ENCODE measurements at regions not wholly inside any gene's neighbourhood (a gene's known extent, or its start where the extent isn't known, plus 50 kb on each side); places are given as distances from the start of the nearest gene placed in this dataset.

DNA sequence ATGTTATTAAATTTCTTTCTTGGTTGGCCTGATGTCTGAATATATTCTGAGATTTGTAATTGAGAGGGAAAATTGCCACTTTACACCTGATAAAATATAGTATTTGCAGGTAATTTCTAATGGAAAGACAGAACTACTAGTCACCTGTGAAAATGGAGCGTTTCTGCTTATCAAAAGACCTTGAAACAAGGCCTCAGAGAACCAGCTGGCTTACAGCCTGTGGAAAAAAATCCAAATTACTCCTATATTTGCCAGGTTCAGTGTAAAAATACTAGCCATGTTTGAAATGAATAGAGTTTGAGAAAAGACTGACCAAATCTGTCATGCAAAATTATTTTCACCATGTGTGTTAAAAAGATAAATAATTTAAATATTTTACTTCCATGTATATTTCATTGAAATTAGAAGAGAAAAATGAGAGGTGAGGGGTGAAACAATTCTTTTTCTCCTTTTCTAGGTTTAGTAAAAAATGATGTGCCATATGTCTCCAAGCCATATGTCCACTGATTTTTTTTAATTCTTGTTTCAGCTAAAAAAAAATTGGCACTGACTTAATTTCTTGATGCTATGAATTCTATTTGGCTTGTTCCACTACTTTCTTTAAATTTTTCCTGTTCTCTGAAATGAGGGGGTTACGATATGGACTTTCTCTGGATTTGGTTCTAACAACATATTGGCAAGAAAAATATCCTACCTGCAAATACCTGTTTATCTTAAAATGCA lies 464.9 kb downstream of the GRXCR1 start:
- no peak for TF ChIP-seq EP300 (IDR thresholded peaks at IDR 0.05)
- TF ChIP-seq, protein P1, sequence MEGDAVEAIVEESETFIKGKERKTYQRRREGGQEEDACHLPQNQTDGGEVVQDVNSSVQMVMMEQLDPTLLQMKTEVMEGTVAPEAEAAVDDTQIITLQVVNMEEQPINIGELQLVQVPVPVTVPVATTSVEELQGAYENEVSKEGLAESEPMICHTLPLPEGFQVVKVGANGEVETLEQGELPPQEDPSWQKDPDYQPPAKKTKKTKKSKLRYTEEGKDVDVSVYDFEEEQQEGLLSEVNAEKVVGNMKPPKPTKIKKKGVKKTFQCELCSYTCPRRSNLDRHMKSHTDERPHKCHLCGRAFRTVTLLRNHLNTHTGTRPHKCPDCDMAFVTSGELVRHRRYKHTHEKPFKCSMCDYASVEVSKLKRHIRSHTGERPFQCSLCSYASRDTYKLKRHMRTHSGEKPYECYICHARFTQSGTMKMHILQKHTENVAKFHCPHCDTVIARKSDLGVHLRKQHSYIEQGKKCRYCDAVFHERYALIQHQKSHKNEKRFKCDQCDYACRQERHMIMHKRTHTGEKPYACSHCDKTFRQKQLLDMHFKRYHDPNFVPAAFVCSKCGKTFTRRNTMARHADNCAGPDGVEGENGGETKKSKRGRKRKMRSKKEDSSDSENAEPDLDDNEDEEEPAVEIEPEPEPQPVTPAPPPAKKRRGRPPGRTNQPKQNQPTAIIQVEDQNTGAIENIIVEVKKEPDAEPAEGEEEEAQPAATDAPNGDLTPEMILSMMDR (IDR thresholded peaks at IDR 0.05), result no peak
- no peak for TF ChIP-seq POLR2AphosphoS5 (IDR thresholded peaks at IDR 0.05)
- no peak for TF ChIP-seq POLR2A (IDR thresholded peaks at IDR 0.05)
- ATAC-seq (ENCODE audit: low FRiP score in 2 of 2) (no peak), DNase-seq (no peak)
- Histone ChIP-seq H3K4me1 (no peaks in the 10 kb centered on the region), H3K27ac (no peak overlapping the region), H3K36me3 (no peaks in the 10 kb centered on the region), H3K9me3 (no peaks in the 10 kb centered on the region), H3K27me3 (no peaks in the 10 kb centered on the region), H3K4me3 (no peak overlapping the region)
- WGBS, 2 donors, result 82 to 83% methylated on average over 2 of the region's 2 CpGs

DNA sequence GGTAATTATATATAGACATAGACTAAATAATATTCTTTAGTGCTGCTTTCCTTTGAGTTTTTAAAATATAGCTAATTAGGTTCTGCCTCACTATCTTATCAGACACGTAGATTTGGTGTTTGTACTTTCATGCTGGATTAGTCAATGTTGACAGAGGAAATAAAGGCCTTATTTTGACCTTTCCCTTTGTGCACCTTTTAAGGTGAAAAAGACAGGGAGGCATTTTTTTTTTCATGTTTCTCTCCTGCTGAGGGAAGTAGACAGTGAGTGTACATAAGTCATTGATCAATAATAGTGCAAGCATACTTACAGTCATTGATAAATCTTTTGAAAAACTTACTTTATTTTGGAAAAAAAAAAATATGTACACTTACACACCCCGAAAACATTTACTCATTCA lies 467.8 kb downstream of the GRXCR1 start:
- ATAC-seq (ENCODE audit: low FRiP score in 2 of 2), result no peak
- Histone ChIP-seq H3K4me3 (no peak overlapping the region), H3K36me3 (no peaks in the 10 kb centered on the region), H3K4me1 (no peaks in the 10 kb centered on the region), H3K27ac (no peak overlapping the region), H3K9me3 (no peaks in the 10 kb centered on the region), H3K27me3 (no peaks in the 10 kb centered on the region)
- 53 to 54% methylated on average over 2 of the region's 2 CpGs for WGBS, 2 donors
- TF ChIP-seq POLR2AphosphoS5 (IDR thresholded peaks at IDR 0.05), result no peak
- TF ChIP-seq EP300 (IDR thresholded peaks at IDR 0.05), result no peak
- TF ChIP-seq, protein P1 (IDR thresholded peaks at IDR 0.05), result no peak
- TF ChIP-seq POLR2A (IDR thresholded peaks at IDR 0.05), result no peak
- DNase-seq, result no peak

DNA sequence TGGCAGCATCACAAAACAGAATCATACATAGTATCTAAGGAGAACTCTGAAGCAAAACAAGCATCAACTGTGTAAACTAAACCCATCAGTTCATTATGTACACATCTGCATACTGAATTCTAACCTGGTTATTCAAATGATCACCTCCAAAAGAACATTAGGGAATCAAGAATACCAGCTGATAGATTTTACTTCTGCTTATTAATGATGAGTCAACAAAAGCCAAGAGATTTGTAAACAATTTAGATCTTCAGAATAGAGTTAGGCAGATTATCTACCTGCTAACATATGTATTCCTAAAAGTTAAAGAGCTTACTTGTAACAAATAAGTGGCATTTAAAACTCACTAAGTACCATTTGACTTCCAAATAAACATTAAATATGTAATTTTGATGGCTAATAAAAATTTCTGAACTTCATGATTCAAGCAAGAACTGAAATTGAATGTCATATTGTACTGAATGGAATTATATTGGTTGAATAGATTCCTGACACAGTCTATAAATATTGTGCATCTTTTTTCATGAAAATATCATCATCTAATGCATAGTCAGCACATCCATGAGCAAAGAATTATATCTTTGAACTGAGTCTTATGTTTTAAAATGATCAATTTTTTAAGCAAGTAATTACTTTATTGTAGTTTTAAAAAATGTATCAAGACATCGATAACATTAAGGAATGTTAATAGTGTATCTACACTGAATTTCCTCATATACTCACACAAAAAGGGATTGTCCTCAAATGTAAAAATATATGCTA lies 470.5 kb downstream of the GRXCR1 start:
- Histone ChIP-seq H3K36me3 (no peaks in the 10 kb centered on the region), H3K27ac (no peak overlapping the region), H3K27me3 (no peaks in the 10 kb centered on the region), H3K4me3 (no peak overlapping the region), H3K4me1 (no peaks in the 10 kb centered on the region), H3K9me3 (no peaks in the 10 kb centered on the region)
- WGBS, 2 donors, result 91 to 100% methylated on average over 1 of the region's 1 CpG
- no peak for TF ChIP-seq POLR2AphosphoS5 (IDR thresholded peaks at IDR 0.05)
- DNase-seq (no peak), ATAC-seq (ENCODE audit: low FRiP score in 2 of 2) (no peak)

- Histone ChIP-seq H3K36me3 (no peaks in the 10 kb centered on the region), H3K4me3 (no peak overlapping the region), H3K27ac (no peak overlapping the region), H3K9me3 (no peaks in the 10 kb centered on the region), H3K27me3 (no peaks in the 10 kb centered on the region), H3K4me1 (no peaks in the 10 kb centered on the region)
- TF ChIP-seq POLR2A (IDR thresholded peaks at IDR 0.05), result no peak
- TF ChIP-seq, protein P1 (IDR thresholded peaks at IDR 0.05), result no peak
- no peak for TF ChIP-seq POLR2AphosphoS5 (IDR thresholded peaks at IDR 0.05)
- no peak for TF ChIP-seq EP300 (IDR thresholded peaks at IDR 0.05)
- no peak for ATAC-seq (ENCODE audit: low FRiP score in 2 of 2)
- 60 to 61% methylated on average over 4 of the region's 4 CpGs for WGBS, 2 donors
- no peak for DNase-seq
Observed at GRCh38 chr4:43369036-43369594, 476.6 kb downstream of the GRXCR1 start.

GRCh38 chr4:43373201-43373600 lies 480.7 kb downstream of the GRXCR1 start:
- Histone ChIP-seq H3K27me3 (no peaks in the 10 kb centered on the region), H3K4me3 (no peak overlapping the region), H3K27ac (no peak overlapping the region), H3K4me1 (no peaks in the 10 kb centered on the region), H3K36me3 (no peaks in the 10 kb centered on the region), H3K9me3 (no peaks in the 10 kb centered on the region)
- ATAC-seq (ENCODE audit: low FRiP score in 2 of 2) (no peak), DNase-seq (no peak)
- TF ChIP-seq POLR2A (IDR thresholded peaks at IDR 0.05) (no peak), EP300 (IDR thresholded peaks at IDR 0.05) (no peak), POLR2AphosphoS5 (IDR thresholded peaks at IDR 0.05) (no peak)
- TF ChIP-seq, protein P1 (IDR thresholded peaks at IDR 0.05), result no peak
- 74 to 88% methylated on average over 1 of the region's 1 CpG for WGBS, 2 donors
